Urinary bladder (tissue), 3 donors: ENCODE measurements at regions not wholly inside any gene's neighbourhood (a gene's known extent, or its start where the extent isn't known, plus 50 kb on each side); places are given as distances from the start of the nearest gene placed in this dataset.

ENCODE experiments used
- DNase-seq: peaks from one replicate; pipeline ENCODE4 v3.0.0-alpha.2; 2015; ENCODE audit errors: extremely low spot score
- H3K27ac ChIP-seq: one replicate; pipeline ENCODE4 v1.5.1; 2013; ENCODE audit warnings: low read depth, mild to moderate bottlenecking, moderate library complexity
- H3K36me3 ChIP-seq: one replicate; pipeline ENCODE4 v1.6.1; 2013; ENCODE audit warnings: mild to moderate bottlenecking, moderate library complexity; ENCODE audit not compliant: insufficient read depth
- H3K4me1 ChIP-seq: one replicate; pipeline ENCODE4 v1.6.1; 2013; ENCODE audit warnings: mild to moderate bottlenecking, moderate library complexity; ENCODE audit not compliant: insufficient read depth
- H3K4me3 ChIP-seq: one replicate; pipeline ENCODE4 v1.5.1; 2013; ENCODE audit warnings: low read depth, low read length
- WGBS: extraction: QIAGEN DNeasy Blood & Tissue Kit; methylation state at CpG from one replicate; pipeline ENCODE4 v1.1.7; 2013; 5-methylcytosine and 5-hydroxymethylcytosine counted together
- donor health status: healthy with polysubstance abuse.
- donor health status: healthy.

DNA sequence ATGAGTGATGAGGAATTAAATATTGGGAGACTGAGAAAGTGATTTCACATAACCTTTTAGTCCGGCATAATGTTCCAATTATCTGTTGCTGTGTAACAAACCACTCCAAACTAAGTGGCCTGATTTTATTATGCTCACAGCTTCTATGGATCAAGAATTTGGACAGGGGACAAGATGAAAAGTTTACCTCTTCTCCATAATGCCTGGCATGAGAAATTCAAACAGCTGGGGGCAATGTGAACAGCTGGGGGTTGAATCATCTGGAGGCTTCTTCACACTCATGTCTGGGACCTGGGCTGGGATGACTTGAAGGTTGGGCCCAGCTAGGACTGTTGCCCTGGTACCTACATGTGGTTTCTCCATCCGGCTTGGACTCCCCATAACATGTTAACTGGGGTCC, 99.4 kb upstream of the DRD2 start:
- Histone ChIP-seq H3K4me1 (no peaks in the 10 kb centered on the region), H3K36me3 (no peaks in the 10 kb centered on the region), H3K27ac (no peak overlapping the region), H3K4me3 (no peak overlapping the region)
- DNase-seq = no peak
- 82% methylated on average over 2 of the region's 2 CpGs for WGBS

DNA sequence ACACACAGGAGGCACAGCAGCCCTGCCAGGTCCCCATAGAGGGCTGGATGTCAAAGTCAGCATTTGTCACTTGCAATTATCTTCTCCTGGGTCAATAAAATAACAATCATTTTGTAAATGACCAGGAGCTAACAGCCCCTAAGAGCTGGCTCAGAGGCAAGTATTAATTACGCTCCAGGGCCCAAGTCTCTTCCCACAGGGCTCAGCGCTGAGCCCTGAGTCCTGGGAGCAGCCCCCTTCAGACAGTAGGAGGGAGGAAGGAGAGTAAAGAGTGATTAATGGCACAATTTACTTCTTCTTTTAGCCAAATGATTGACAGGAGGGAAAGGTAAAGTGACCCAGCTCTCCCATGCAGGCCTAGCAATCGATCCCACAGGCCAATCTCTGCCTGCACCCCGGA, 99.0 kb upstream of the DRD2 start:
- no peak overlapping the region for H3K4me3 ChIP-seq
- H3K36me3 ChIP-seq = no peaks in the 10 kb centered on the region
- 88% methylated on average over 4 of the region's 4 CpGs for WGBS
- DNase-seq = no peak
- no peak overlapping the region for H3K27ac ChIP-seq
- no peaks in the 10 kb centered on the region for H3K4me1 ChIP-seq

DNA sequence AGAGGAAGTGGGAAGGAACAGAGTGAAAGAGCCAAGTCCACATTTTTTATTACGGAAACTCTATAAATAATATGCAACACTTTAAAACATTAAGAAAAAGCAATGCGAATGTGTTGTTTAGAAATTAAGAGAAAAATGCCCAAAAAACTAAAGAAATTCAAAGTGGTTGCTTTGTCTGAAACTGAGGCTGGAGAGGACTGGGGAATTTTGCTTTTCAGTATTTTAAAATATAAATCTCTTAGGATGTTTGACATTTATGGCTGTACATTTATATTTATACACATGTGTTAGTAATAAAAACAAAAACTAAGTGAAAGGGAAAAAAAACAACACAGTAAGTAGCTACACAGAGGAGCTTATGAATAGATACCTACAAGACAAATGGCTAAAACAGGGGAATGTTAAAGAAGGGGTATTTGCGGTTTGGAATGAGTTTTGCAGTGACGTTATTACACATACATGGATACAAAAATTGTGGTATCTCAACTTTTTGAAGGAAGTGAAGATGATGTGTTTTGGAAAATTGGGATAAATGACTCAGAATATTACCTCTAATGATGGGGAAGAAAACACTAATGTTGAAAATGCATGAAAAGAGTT, 97.0 kb upstream of the DRD2 start:
- no peak overlapping the region for H3K27ac ChIP-seq
- 71% methylated on average over 4 of the region's 4 CpGs for WGBS
- DNase-seq = no peak
- no peaks in the 10 kb centered on the region for H3K4me1 ChIP-seq
- no peak overlapping the region for H3K4me3 ChIP-seq
- no peaks in the 10 kb centered on the region for H3K36me3 ChIP-seq

DNA sequence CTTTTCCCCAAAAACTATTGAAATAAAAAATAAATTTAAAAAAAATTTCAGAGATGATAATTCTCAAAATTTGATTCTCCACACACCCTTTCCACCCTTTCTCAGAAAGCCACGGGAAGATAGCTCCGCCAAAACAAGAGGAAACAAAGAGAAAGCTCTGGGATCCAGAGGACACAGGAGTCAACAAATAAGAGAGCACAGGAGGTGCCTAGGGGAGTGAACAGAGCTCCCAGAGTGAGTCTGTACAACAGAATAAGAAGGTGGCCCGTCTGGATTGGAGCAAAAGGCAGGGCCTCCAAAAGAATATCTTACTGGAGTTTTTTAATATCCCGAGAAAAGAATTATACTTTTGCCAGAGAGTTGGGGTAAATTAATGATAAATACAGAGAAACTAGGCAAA, 96.3 kb upstream of the DRD2 start:
- Histone ChIP-seq H3K27ac (no peak overlapping the region), H3K36me3 (no peaks in the 10 kb centered on the region), H3K4me1 (no peaks in the 10 kb centered on the region), H3K4me3 (no peak overlapping the region)
- WGBS = 74% methylated on average over 4 of the region's 4 CpGs
- no peak for DNase-seq

DNA sequence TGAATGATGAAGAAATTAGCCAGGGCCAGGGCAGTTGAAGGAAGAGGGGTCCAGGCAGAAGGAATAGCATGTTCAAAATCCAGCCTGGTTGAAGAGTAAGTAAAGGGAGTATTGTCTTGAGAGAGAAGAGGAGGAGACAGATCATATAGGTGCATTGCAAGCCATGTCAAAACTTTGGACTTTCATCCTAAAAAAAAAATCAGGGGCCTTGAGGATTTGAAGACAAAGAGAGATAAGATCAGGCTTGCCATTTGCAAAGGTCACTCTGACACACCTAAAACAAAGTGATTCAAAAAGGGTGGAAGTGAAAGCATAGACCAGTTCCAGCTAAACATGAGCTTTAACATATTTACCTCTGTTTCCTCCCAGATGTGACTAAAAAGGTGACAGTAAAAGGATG, 95.7 kb upstream of the DRD2 start:
- Histone ChIP-seq H3K4me3 (no peak overlapping the region), H3K27ac (no peak overlapping the region), H3K4me1 (no peaks in the 10 kb centered on the region), H3K36me3 (no peaks in the 10 kb centered on the region)
- DNase-seq = no peak

DNA sequence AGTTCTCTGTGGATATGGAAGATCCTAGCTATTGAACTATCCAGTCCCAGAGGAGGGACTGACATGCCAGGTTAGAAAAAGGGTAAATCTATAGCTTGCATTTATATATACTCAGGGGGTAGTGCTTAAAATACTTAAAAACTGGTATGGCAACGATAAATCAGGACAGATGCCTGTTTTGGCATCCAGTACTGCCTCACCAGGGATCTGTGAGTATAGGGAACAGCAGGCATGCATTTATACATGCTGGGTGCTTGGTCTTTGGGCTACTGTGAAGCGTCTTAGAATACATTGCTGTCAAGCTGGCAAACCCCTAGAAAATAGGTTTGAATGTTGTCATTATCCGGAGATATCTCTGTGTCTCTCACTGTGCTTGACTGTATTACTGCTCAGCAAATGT, 94.2 kb upstream of the DRD2 start:
- H3K4me3 ChIP-seq = no peak overlapping the region
- H3K27ac ChIP-seq = no peak overlapping the region
- WGBS = 93% methylated on average over 3 of the region's 3 CpGs
- H3K4me1 ChIP-seq = no peaks in the 10 kb centered on the region
- DNase-seq = no peak
- H3K36me3 ChIP-seq = no peaks in the 10 kb centered on the region

DNA sequence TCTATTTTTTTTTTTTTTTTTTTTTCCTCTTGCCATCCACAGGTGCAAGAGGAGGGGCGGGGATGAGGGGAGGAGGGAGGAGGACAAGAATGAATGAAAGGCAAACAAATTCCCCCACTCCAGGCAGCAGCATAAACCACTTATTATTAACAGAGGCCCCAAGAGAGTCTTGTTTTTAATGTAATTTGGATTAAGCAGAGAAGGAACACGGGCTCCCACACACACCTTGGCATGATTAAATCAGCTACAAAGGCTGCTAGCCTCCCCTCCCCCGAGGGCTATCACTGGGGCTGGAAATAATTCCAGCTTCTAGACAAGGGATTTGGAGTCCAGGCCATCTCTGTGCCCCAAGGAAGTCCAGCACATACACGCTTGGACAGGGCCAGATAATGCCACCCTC, 93.4 kb upstream of the DRD2 start:
- Histone ChIP-seq H3K27ac (no peak overlapping the region), H3K36me3 (no peaks in the 10 kb centered on the region), H3K4me3 (no peak overlapping the region), H3K4me1 (no peaks in the 10 kb centered on the region)
- DNase-seq = no peak
- 78% methylated on average over 4 of the region's 4 CpGs for WGBS

DNA sequence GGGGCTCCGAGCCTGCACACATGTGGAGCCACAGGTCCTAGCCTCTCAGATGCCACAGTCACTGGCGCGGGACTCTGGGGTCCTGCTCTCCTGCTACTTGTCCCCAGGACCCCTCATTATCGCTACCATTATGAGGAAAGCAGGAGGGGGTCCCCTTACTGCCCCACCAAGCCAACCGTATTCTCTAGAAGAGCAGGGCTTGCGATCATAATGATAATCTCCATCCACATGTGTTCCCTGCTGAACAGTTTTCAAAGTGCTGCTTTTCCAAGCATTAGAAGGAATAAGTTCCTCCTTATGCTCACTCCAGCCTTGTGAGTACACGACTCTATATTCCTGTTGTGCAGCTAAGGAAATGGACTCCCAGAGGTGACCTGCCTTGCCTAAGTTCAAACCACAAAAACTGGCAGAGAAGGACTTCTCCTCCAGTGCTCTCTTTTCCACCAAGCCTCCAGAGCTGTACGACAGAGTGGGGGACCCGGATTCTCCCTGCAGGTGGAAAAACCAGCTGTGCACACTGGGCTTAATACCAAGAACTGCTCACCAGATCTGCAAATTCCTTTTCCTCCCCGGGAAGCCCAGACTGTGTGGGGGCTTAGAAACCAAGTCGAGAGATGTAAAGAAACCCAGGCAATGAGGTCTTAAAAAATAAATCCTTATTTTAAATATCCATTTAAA, 92.8 kb upstream of the DRD2 start:
- no peak for DNase-seq
- Histone ChIP-seq H3K4me1 (no peaks in the 10 kb centered on the region), H3K36me3 (no peaks in the 10 kb centered on the region), H3K27ac (no peak overlapping the region), H3K4me3 (no peak overlapping the region)
- WGBS = 57% methylated on average over 11 of the region's 11 CpGs

DNA sequence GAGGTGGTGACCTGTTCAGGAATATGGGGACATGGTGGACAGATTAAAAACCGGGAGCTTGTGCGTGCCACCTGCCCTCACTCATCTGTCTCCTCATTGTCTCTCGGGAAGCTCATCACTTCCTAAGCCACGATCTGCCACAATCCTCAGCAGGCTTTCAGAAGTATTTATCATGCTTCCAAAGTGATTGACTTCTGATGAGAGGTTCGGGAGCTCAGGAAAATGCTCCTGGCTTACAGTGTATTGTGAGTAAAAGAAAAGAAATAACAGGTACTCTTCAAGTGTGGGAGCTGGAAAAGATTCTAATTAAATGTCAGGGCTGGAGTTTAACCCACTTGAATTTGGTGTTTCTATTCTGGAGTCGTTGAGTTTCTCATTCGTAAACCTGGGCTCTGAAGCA, 91.9 kb upstream of the DRD2 start:
- WGBS = 91% methylated on average over 7 of the region's 7 CpGs
- Histone ChIP-seq H3K27ac (no peak overlapping the region), H3K4me1 (no peaks in the 10 kb centered on the region), H3K36me3 (no peaks in the 10 kb centered on the region), H3K4me3 (no peak overlapping the region)
- no peak for DNase-seq

DNA sequence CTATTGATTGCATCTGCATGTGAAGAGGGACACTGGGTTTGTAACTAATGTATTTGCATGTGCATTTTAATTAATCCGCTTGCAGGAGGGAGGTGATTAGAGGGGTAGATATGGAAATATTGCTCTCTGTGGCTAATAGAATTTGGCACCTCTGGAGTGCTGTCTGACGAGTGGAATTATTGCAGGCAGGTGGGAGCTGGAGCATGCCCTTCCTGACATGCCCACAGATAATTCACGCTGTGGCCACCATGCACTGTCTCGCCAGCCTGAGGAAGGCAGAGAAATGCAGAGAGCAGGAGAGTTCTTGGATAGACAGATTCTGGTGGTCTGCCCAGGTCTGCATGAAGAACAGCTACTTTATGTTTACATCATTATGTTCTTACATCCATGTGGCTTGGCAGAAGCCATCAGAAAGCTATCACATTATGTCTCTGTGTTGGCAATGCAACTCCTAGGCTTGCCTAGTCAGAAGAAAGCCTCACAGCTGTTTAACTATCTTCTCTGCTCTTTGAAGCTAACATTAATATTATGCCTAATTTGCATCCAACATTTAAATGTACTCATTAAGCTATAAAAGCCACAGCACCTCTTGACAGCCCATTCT, 89.4 kb upstream of the DRD2 start:
- Histone ChIP-seq H3K27ac (no peak overlapping the region), H3K4me3 (no peak overlapping the region), H3K36me3 (no peaks in the 10 kb centered on the region), H3K4me1 (no peaks in the 10 kb centered on the region)
- no peak for DNase-seq
- 78% methylated on average over 4 of the region's 4 CpGs for WGBS

DNA sequence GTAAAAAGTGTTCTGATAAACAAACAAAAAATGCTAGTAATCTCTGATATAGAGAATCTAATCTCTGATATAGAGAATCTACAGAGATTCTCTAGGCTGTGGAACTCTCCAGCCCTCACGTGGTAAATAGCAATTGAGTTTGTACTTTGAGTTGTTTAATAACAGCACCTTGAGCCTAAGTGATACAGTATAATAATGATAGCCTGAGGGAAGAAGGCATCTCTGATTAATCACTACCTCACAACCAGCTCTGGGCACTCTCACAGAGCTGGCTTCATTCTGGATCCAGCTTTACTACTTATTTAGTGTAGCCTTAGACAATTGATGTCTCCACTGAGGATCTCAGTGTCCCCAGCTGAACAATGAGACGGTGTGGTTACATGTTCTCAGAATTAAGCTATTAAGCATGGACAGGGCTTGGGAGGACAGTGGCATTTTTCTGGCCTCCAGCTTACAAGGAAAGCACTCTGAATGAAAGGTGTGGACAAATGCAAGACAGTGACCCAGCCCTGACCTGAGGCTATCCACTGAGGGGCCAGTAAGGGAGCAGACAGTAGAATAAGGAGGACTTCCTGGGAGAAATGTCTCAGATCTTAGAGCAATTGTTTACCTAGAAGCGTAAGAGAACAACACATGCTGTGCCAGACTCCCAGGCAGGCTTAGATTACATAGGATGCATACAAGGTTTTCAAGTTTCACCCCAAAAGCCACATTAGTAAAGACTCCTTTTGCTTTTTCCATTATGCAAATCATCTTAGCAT, 88.7 kb upstream of the DRD2 start:
- no peaks in the 10 kb centered on the region for H3K4me1 ChIP-seq
- no peak for DNase-seq
- H3K4me3 ChIP-seq = no peak overlapping the region
- H3K27ac ChIP-seq = no peak overlapping the region
- no peaks in the 10 kb centered on the region for H3K36me3 ChIP-seq
- WGBS = 54% methylated on average over 3 of the region's 3 CpGs

DNA sequence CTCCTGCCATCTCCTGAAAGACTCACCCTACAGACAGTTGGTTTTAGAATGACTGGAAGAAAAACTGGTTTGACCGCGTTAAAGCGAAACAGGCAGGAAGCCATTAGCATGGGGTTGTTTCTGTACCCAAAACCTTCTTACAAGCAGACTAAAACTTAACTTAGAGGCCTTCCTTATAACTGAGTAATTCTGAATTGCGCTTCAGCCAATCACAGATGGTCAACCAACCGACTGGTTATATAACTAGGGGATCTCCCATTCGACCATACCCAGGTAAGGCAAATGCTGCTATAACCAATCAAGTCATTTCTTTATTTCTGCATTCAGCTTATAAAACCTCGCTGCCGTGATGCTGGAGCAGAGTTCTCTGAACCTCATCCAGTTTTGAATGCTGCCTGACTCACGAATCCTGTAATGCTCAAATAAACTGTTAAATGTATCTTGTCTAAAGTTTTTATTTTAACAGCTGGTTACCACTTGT, 87.8 kb upstream of the DRD2 start:
- Histone ChIP-seq H3K4me3 (no peak overlapping the region), H3K27ac (no peak overlapping the region), H3K36me3 (no peaks in the 10 kb centered on the region), H3K4me1 (no peaks in the 10 kb centered on the region)
- DNase-seq = no peak
- WGBS = 49% methylated on average over 9 of the region's 9 CpGs

DNA sequence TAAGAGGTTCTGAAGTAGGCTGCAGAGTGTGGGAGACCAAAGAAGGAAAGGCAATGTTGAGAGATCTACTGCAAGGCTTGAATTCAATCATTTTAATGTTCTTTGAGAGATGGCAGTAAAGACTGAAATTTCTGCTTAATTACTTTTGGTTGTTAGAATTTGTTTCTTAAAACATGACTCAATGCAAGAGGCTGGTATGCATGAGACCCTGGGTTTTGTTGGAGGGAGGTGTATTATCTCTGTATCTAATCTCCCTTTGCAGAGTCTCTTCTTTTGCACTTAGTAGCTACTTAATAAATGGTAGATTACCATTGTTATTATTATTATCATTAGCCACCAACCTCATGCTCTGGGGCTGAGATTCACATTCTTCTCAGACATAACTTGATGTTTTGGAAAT, 87.4 kb upstream of the DRD2 start:
- no peak overlapping the region for H3K27ac ChIP-seq
- no peak for DNase-seq

DNA sequence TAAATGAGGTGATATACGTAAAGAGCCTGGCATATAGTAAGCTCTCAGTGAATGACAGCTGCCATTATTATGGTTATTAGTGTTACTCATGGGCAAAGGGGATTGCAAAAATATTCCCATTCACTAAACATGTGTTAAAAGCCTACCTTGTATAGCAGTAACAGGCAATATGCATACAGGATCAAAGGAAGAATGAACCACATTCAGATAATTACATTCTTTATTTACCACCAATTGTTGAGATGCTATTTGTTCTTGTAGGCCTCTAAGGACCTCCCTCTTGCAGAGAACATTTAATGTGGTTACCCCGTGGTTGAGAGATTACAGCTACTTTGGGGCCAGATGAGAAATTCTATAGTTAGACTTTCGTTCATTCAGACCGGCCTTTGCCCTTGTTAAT, 82.7 kb upstream of the DRD2 start:
- Histone ChIP-seq H3K4me1 (no peaks in the 10 kb centered on the region), H3K27ac (no peak overlapping the region), H3K36me3 (no peaks in the 10 kb centered on the region), H3K4me3 (no peak overlapping the region)
- DNase-seq = no peak
- WGBS = 91% methylated on average over 4 of the region's 4 CpGs

More for the DNA sequence above, 87.4 kb upstream of the DRD2 start:
- H3K4me1 ChIP-seq = no peaks in the 10 kb centered on the region
- H3K4me3 ChIP-seq = no peak overlapping the region
- H3K36me3 ChIP-seq = no peaks in the 10 kb centered on the region
